ENCODE measurements at regions not wholly inside any gene's neighbourhood (a gene's known extent, or its start where the extent isn't known, plus 50 kb on each side); places are given as distances from the start of the nearest gene placed in this dataset.
A peak's percentile ranks its signal among the peaks of the same experiment; 100 is the strongest.
"Not testable (repeated sequence)": the region's sequence is repeated elsewhere in the genome, so short reads cannot be mapped to it uniquely, and the experiment has no call there.

GRCh38 chr5:60488466-60489130 is 211.4 kb downstream of the DEPDC1B start:
- no peak for DNase-seq (ENCODE audit: low spot score)

- peak; percentile 30 for DNase-seq (ENCODE audit: low spot score)
These were observed 212.0 kb downstream of the DEPDC1B start for GRCh38 chr5:60487885-60488442.

GRCh38 chr5:60487476-60487875 is 212.5 kb downstream of the DEPDC1B start:
- no peak for DNase-seq (ENCODE audit: low spot score)

- DNase-seq (ENCODE audit: low spot score): no peak
These were observed 214.6 kb downstream of the DEPDC1B start for GRCh38 chr5:60485361-60485760.

- no peak for DNase-seq (ENCODE audit: low spot score)
These were observed 216.9 kb downstream of the DEPDC1B start for GRCh38 chr5:60483050-60483449.

DNA sequence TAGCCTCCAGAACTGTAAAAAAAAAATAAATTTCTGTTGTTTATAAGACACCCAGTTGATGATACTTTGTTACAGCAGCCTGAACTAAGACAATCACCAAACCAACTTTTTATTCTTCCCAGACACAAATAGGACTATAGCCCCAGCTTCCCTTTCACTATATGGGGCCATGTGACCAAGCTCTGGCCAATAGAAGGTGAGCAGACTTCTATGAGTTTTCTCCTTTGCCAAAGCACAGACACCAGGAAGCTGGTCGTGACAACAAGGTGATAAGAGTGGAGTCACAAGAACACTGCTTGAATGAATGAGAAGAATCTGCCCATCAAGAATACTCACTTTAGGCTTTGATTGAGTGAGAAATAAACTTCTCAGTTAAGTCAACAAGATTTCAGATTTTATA is 217.7 kb downstream of the DEPDC1B start:
- DNase-seq (ENCODE audit: low spot score): no peak

GRCh38 chr5:60479542-60479941 is 220.4 kb downstream of the DEPDC1B start:
- DNase-seq (ENCODE audit: low spot score): no peak

- no peak for DNase-seq (ENCODE audit: low spot score)
These were observed 222.1 kb downstream of the DEPDC1B start for GRCh38 chr5:60477849-60478248.

DNA sequence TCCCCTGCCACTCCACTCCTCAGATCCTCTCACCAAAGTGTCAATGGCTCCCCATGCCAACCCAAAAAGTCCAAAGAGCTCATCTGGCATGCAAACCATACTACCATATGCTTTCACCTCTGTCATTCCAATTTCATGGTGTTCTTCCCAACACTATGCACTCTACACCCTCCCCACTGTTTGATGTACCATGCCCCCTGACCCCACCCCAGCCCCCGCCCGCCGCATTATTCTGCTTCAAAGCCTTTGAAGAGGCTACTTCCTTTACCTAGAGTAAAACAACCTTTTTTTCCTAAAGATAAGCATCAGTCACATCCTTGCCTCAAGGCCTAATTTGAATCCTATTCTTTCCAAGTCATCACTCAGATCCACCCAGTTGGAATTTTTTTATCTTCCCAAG is 226.3 kb downstream of the DEPDC1B start:
- DNase-seq (ENCODE audit: low spot score): no peak

- DNase-seq (ENCODE audit: low spot score): not testable (repeated sequence)
These were observed 226.9 kb downstream of the DEPDC1B start for GRCh38 chr5:60473027-60473426.

DNA sequence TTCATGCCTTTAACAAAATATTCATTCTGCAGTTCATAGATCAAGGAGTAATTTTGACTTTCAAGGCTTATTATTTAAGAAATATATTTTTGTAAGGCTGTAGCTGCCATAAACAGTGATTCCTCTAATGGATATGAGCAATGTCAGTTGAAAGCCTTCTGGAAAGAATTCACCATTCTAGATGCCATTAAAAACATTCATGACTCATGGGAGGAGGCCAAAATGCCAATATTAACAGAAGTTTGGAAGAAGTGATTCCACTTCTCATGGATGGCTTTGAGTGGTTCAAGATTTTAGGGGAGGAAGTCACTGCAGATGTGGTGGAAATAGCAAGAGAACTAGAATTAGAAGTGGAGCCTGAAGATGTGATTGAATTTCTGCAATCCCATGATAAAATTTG is 229.1 kb downstream of the DEPDC1B start:
- no peak for DNase-seq (ENCODE audit: low spot score)

- no peak for DNase-seq (ENCODE audit: low spot score)
These were observed 230.7 kb downstream of the DEPDC1B start for GRCh38 chr5:60469286-60469685.

DNA sequence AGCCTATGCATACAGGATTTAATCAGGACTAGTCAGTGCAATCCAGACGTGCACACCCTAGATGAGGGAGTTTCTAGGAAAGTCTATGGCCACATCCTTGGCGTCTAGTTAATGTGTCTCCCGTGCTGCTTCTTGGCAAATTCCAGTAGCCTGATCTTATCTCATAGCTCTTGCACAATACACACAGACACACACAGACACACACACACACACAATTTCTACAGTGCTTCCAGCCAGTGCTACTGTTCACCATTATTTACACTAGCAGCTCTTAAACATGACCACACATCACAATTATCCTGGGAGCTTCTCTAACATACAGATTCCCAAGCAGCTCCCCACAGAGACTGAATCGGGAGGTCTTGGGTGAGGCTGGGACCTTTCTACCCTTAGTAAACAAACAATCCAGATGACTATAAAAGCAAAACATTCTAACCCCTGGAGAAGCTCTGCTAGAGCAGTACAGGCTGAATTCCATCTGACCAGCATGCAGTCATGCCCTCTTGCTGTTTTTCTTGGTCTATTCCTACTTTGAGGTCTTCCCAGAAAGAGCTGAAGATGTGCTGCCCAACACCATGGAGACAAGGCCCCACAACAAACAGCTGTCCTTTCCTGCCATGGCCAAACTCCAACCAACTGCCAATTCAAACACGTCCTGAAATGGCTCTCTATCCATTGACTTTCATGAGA is 236.6 kb downstream of the DEPDC1B start:
- no peak for DNase-seq (ENCODE audit: low spot score)

GRCh38 chr5:60458666-60459065 is 241.3 kb downstream of the DEPDC1B start:
- DNase-seq (ENCODE audit: low spot score): no peak

GRCh38 chr5:60457233-60457632 is 242.7 kb downstream of the DEPDC1B start:
- DNase-seq (ENCODE audit: low spot score): no peak

- no peak for DNase-seq (ENCODE audit: low spot score)
These were observed 244.4 kb downstream of the DEPDC1B start for GRCh38 chr5:60455589-60455988.

- DNase-seq (ENCODE audit: low spot score): not testable (repeated sequence)
These were observed 245.7 kb downstream of the DEPDC1B start for GRCh38 chr5:60454277-60454676.

- DNase-seq (ENCODE audit: low spot score): no peak
These were observed 246.6 kb downstream of the DEPDC1B start for GRCh38 chr5:60453186-60453976.

- no peak for DNase-seq (ENCODE audit: low spot score)
These were observed 251.4 kb downstream of the DEPDC1B start for GRCh38 chr5:60448600-60448999.

DNA sequence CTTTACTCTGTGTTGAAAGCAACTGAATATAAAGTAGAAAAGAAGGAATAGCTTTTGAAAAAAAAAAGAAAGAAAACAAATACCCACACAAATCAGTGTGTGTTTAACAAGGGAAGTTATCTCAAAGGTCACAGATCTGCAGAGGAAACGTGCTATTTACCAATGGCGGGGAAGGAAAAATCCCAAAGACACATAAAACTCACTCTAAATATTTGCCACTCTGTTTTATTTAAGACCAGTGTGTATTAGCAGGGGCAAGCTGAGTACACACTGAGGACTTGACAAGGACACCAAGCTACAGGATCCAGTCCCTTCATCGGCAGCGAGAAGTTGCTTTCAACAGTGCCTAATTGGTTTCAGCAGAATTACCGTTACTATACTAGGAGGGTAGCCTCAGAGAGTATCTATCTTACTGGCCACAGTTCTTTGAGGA is 252.5 kb downstream of the DEPDC1B start:
- DNase-seq (ENCODE audit: low spot score): no peak

DNA sequence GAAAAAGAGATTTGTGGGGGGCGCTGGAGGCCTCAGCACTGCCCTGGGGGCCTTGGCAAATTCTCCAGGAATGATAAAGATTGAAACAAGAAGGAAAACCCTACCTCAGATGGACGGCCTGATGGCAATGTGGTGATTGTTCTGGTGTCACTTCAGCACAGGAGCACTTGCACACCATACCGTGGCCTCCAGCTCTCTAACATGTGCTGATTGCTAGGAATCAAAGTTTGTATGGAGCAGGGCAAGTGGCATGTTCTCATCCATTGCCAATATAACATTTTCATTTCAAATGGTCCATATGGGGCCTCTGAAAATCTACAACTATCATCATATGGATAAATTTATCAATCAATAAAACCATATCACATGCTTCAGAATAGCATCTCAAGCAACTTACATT is 253.0 kb downstream of the DEPDC1B start:
- no peak for DNase-seq (ENCODE audit: low spot score)

DNA sequence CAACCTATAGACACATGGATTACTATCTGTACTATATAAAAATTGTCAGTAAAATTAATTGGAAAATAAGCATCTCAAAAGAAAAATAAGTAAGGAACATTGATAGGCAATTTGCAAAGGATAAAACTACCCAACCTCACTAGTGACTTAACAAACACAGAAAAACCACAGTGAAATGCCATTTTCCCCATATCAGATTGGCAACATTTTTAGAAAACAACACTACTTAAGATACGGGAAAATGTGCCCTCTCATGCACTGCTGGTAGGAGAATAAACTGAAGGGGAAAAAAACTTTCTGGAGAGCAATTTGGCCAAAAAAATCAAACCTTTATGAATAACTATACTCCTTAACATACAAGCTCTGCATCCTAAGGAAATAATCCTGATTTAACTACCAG is 254.0 kb downstream of the DEPDC1B start:
- DNase-seq (ENCODE audit: low spot score): no peak

- DNase-seq (ENCODE audit: low spot score): no peak
These were observed 254.5 kb downstream of the DEPDC1B start for GRCh38 chr5:60445427-60445826.

Data from D341Med (cell line).